Glutamatergic neuron (in vitro differentiated cells): ENCODE measurements at regions not wholly inside any gene's neighbourhood (a gene's known extent, or its start where the extent isn't known, plus 50 kb on each side); places are given as distances from the start of the nearest gene placed in this dataset.
A peak's percentile ranks its signal among the peaks of the same experiment; 100 is the strongest.

Source experiments
- DNase-seq: peaks from one replicate; pipeline ENCODE4 v3.0.0; 2022
- H3K27ac Mint-ChIP-seq: one replicate; pipeline ENCODE4 v1.8.0; 2020; ENCODE audit warnings: mild to moderate bottlenecking, mixed read lengths, inconsistent platforms; ENCODE audit not compliant: unreplicated experiment
- H3K27me3 Mint-ChIP-seq: one replicate; pipeline ENCODE4 v1.8.0; 2020; ENCODE audit warnings: mild to moderate bottlenecking, moderate library complexity, mixed read lengths, inconsistent platforms; ENCODE audit not compliant: unreplicated experiment
- H3K36me3 Mint-ChIP-seq: one replicate; pipeline ENCODE4 v1.8.0; 2020; ENCODE audit warnings: mild to moderate bottlenecking, mixed read lengths, inconsistent platforms; ENCODE audit not compliant: unreplicated experiment
- H3K4me1 Mint-ChIP-seq: one replicate; pipeline ENCODE4 v1.8.0; 2020; ENCODE audit warnings: mild to moderate bottlenecking, low read depth, mixed read lengths, inconsistent platforms; ENCODE audit not compliant: unreplicated experiment
- H3K4me3 Mint-ChIP-seq: one replicate; pipeline ENCODE4 v1.8.0; 2020; ENCODE audit warnings: mild to moderate bottlenecking, mixed read lengths, inconsistent platforms; ENCODE audit not compliant: unreplicated experiment
- H3K9me3 Mint-ChIP-seq: one replicate; pipeline ENCODE4 v1.8.0; 2020; ENCODE audit warnings: mild to moderate bottlenecking, moderate library complexity, mixed read lengths, inconsistent platforms; ENCODE audit not compliant: unreplicated experiment
- TF ChIP-seq, protein P1 (sequence below): fragments of 200-600 bp; sonication (generic); IDR thresholded peaks from one replicate; pipeline ENCODE4 v1.5.0; 2021; ENCODE audit not compliant: partially characterized antibody, unreplicated experiment

DNA sequence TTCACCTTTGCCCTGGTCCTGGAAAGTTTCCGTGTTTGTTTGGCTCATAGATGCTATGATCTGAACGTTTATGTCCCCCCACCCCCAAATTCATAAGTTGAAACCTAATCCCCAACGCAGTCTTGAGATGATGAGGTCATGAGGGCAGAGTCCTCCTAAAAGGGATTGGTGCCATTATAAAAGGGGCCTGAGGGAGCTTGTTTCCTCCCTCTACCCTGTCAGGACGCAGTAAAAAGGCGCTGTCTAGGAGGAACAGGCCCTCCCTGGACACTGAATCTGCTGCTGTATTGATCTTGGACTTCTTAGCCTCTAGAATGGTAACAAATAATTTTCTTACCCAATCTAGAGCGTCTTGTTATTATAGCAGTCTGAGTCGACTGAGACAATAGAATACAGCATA lies 2190.6 kb upstream of the TENM3 start:
- Mint-ChIP-seq H3K9me3 (peaks cover 6% of the 10 kb centered on the region), H3K4me1 (peaks cover 8% of the 10 kb centered on the region), H3K4me3 (no peak overlapping the region), H3K27me3 (no peaks in the 10 kb centered on the region), H3K36me3 (no peaks in the 10 kb centered on the region), H3K27ac (no peak overlapping the region)
- no peak for DNase-seq
- TF ChIP-seq, protein P1, sequence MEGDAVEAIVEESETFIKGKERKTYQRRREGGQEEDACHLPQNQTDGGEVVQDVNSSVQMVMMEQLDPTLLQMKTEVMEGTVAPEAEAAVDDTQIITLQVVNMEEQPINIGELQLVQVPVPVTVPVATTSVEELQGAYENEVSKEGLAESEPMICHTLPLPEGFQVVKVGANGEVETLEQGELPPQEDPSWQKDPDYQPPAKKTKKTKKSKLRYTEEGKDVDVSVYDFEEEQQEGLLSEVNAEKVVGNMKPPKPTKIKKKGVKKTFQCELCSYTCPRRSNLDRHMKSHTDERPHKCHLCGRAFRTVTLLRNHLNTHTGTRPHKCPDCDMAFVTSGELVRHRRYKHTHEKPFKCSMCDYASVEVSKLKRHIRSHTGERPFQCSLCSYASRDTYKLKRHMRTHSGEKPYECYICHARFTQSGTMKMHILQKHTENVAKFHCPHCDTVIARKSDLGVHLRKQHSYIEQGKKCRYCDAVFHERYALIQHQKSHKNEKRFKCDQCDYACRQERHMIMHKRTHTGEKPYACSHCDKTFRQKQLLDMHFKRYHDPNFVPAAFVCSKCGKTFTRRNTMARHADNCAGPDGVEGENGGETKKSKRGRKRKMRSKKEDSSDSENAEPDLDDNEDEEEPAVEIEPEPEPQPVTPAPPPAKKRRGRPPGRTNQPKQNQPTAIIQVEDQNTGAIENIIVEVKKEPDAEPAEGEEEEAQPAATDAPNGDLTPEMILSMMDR = no peak

DNA sequence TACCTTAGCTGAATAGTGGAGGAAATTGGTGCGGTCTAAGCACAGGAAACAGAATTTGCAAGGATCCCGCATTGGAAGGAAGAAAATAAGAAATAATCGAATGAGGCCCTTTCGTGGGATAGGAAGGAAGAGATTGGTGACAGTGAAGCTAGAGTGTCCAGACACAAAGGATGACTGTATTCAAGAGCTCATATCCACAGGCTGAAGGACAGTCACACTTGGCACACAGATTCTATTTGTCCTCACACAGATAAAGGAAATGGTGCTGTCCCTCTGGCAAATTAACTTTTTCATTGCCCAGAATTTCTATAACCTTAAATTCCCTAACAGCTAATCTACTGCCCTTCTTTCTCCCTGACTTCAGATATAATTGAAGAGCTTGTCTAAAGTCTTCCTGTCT lies 2188.9 kb upstream of the TENM3 start:
- Mint-ChIP-seq H3K4me3 (no peak overlapping the region), H3K27me3 (no peaks in the 10 kb centered on the region), H3K36me3 (no peaks in the 10 kb centered on the region), H3K27ac (no peak overlapping the region), H3K9me3 (peaks cover 8% of the 10 kb centered on the region), H3K4me1 (peaks cover 8% of the 10 kb centered on the region)
- TF ChIP-seq, protein P1 = no peak
- no peak for DNase-seq

DNA sequence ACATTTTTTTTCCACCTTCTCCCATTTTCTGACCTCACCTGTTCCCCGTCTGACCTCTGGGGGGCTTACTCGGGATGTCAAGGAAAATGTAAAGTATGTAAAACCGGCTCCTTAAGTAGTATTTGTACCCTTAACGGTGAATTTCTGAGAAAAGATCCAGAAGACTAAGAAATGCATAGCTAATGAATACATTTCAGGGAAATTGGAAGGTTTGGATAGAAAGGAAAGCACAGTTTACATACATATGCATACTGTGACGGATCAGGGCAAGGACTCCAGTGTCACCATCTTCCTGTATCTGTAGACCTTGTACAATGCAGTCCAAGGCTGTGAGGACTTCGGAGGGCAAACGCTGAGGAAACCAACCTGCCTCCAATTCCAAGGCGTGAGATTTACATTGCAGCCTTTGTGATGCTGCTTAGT lies 2185.9 kb upstream of the TENM3 start:
- no peak for DNase-seq
- no peaks in the 10 kb centered on the region for H3K36me3 Mint-ChIP-seq
- peaks cover 3% of the 10 kb centered on the region for H3K4me1 Mint-ChIP-seq
- H3K4me3 Mint-ChIP-seq = peak overlapping the region; percentile 88
- TF ChIP-seq, protein P1 = peak; percentile 56
- H3K9me3 Mint-ChIP-seq = peaks cover 14% of the 10 kb centered on the region
- H3K27ac Mint-ChIP-seq = no peak overlapping the region
- peaks cover 1% of the 10 kb centered on the region for H3K27me3 Mint-ChIP-seq

DNA sequence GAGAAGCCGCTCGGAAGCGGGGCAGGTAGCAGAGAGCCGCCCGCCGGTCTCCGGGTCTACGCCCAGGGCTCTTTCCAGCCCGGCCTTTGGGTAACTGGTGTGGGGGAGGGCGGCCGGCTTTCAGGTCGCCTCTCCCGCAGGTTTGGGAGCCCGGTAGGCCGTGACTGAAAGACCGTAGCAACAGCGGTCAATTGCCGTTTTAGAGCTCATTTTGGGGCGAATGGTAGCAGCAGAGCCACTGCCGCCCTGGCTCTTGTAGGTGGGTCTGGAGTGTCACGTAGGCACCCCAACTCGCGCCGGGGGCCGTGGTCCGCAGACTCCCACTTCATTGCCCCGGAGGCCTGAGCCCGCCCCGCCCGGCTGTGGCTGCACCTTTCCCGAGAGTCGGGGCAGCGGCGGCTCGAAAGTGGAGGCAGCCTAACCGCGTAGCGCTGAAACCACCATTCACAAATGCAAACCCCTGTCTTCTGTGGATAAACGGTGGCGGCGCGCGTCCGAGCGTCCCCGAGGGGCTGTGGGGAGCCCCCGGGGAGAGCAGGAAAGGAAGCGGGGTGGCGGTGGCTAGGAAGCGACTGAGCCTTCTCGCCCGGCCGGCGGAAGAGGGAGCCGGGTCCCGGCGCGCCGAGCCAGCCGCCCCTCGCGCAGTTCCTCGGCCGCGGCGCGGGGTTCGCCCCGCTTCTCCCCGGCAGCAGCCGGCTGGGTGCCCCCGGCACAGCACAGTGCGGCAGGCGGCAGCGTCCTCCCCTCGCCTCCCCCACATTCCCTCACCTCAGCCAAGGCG lies 2185.1 kb upstream of the TENM3 start:
- H3K4me1 Mint-ChIP-seq = peaks cover 3% of the 10 kb centered on the region
- no peaks in the 10 kb centered on the region for H3K36me3 Mint-ChIP-seq
- DNase-seq = peak; percentile 54
- peak overlapping the region; percentile 88 for H3K4me3 Mint-ChIP-seq
- H3K27ac Mint-ChIP-seq = no peak overlapping the region
- peaks cover 14% of the 10 kb centered on the region for H3K9me3 Mint-ChIP-seq
- TF ChIP-seq, protein P1 = no peak
- peaks cover 1% of the 10 kb centered on the region for H3K27me3 Mint-ChIP-seq

DNA sequence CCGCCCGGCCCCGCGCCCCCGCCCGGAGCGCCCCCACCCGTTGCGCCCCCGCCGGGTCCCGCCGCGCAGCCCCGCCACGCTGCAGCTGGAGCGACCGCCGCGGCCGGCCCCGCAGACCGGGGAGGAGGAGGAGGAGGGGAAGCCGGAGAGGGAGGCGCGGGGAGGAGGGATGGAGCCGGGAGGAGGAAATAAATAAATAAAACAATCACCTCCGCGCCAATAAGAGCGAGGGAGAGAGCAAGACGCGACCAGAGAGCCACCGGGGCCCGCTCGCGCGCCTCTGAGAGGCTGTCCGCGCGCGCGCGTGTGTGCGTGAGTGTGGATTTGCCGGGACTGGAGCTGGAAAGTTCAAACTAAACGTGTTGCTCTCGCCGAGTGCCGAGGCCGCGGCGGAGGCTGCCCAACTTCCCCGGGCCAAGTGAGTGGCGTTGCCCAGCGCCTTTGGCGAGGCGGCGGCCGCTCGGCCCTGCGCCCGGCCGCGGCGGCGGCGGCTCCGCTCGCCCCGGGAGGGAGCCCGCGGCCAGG lies 2184.4 kb upstream of the TENM3 start:
- Mint-ChIP-seq H3K27me3 (peaks cover 1% of the 10 kb centered on the region), H3K4me3 (peak overlapping the region; percentile 82), H3K4me1 (peaks cover 3% of the 10 kb centered on the region), H3K9me3 (peaks cover 14% of the 10 kb centered on the region), H3K27ac (no peak overlapping the region), H3K36me3 (no peaks in the 10 kb centered on the region)
- peak; percentile 56 for DNase-seq
- TF ChIP-seq, protein P1 = no peak
